H9 (cell line): ENCODE measurements at regions not wholly inside any gene's neighbourhood (a gene's known extent, or its start where the extent isn't known, plus 50 kb on each side); places are given as distances from the start of the nearest gene placed in this dataset.

Experiments used
- DNase-seq: peaks from one replicate; pipeline ENCODE4 v3.0.0-alpha.2; 2017
- H2AFZ ChIP-seq: one replicate; pipeline ENCODE4 v1.6.1; 2013; ENCODE audit warnings: mild to moderate bottlenecking, low read length, control low read depth, moderate library complexity
- H2AK5ac ChIP-seq: 2 replicates; pipeline ENCODE4 v1.6.1; 2013; ENCODE audit warnings: low read length, control low read depth, mixed read lengths; ENCODE audit not compliant: insufficient read length
- H2BK120ac ChIP-seq: one replicate; pipeline ENCODE4 v1.6.1; 2013; ENCODE audit warnings: low read depth, mild to moderate bottlenecking, low read length, control low read depth, inconsistent platforms; ENCODE audit not compliant: poor library complexity, severe bottlenecking
- H2BK12ac ChIP-seq: 2 replicates; pipeline ENCODE4 v1.6.1; 2013; ENCODE audit warnings: low read length, control low read depth, mixed read lengths, low read depth; ENCODE audit not compliant: insufficient read length
- H2BK15ac ChIP-seq: 2 replicates; pipeline ENCODE4 v1.6.1; 2013; ENCODE audit warnings: low read depth, low read length, control low read depth
- H2BK20ac ChIP-seq: one replicate; pipeline ENCODE4 v1.6.1; 2013; ENCODE audit warnings: low read depth, mild to moderate bottlenecking, low read length, control low read depth, inconsistent platforms; ENCODE audit not compliant: poor library complexity, severe bottlenecking
- H2BK5ac ChIP-seq: 2 replicates; pipeline ENCODE4 v1.6.1; 2013; ENCODE audit warnings: low read length, control low read depth, mixed read lengths; ENCODE audit not compliant: insufficient read length
- H3K14ac ChIP-seq: 2 replicates; pipeline ENCODE4 v1.6.1; 2013; ENCODE audit warnings: low read length, control low read depth; ENCODE audit not compliant: insufficient read depth
- H3K18ac ChIP-seq: 2 replicates; pipeline ENCODE4 v1.6.1; 2013; ENCODE audit warnings: low read depth, mild to moderate bottlenecking, mixed read lengths, low read length, control low read depth; ENCODE audit not compliant: insufficient read length
- H3K23ac ChIP-seq: 2 replicates; pipeline ENCODE4 v1.6.1; 2013; ENCODE audit warnings: low read length, control low read depth, mixed read lengths, low read depth; ENCODE audit not compliant: insufficient read length
- H3K23me2 ChIP-seq: 2 replicates; pipeline ENCODE4 v1.6.1; 2013; ENCODE audit warnings: low read depth, mild to moderate bottlenecking, mixed read lengths, low read length, control low read depth; ENCODE audit not compliant: insufficient read length, poor library complexity, severe bottlenecking
- H3K27ac ChIP-seq: 2 replicates; pipeline ENCODE4 v1.5.1; 2013; ENCODE audit warnings: low read length, control low read depth, mixed read lengths, low read depth; ENCODE audit not compliant: insufficient read length
- H3K27me3 ChIP-seq: 2 replicates; pipeline ENCODE4 v1.6.1; 2013; ENCODE audit warnings: low read length, control low read depth, inconsistent platforms; ENCODE audit not compliant: insufficient read depth
- H3K4ac ChIP-seq: 2 replicates; pipeline ENCODE4 v1.6.1; 2013; ENCODE audit warnings: low read depth, mild to moderate bottlenecking, control low read depth, inconsistent platforms, low read length, moderate library complexity
- H3K4me1 ChIP-seq: 2 replicates; pipeline ENCODE4 v1.6.1; 2013; ENCODE audit warnings: low read length, control low read depth, inconsistent platforms; ENCODE audit not compliant: insufficient read depth
- H3K4me2 ChIP-seq: 2 replicates; pipeline ENCODE4 v1.6.1; 2013; ENCODE audit warnings: low read length, control low read depth, mixed read lengths; ENCODE audit not compliant: insufficient read length, insufficient read depth
- H3K56ac ChIP-seq: 2 replicates; pipeline ENCODE4 v1.6.1; 2013; ENCODE audit warnings: low read depth, mild to moderate bottlenecking, mixed read lengths, low read length, control low read depth; ENCODE audit not compliant: insufficient read length
- H3K79me1 ChIP-seq: 2 replicates; pipeline ENCODE4 v1.6.1; 2013; ENCODE audit warnings: low read depth, mild to moderate bottlenecking, moderate library complexity, low read length, control low read depth, inconsistent platforms; ENCODE audit not compliant: insufficient read depth, poor library complexity, severe bottlenecking
- H3K79me2 ChIP-seq: 2 replicates; pipeline ENCODE4 v1.6.1; 2013; ENCODE audit warnings: low read length, control low read depth, inconsistent platforms; ENCODE audit not compliant: insufficient read depth
- H3K9ac ChIP-seq: 2 replicates; pipeline ENCODE4 v1.6.1; 2013; ENCODE audit warnings: low read length, control low read depth, mixed read lengths; ENCODE audit not compliant: insufficient read length; ENCODE audit errors: extremely low read depth
- H3K9me3 ChIP-seq: one replicate; pipeline ENCODE4 v1.6.1; 2013; ENCODE audit warnings: low read depth, low read length, inconsistent platforms; ENCODE audit not compliant: control insufficient read depth
- H3T11ph ChIP-seq: one replicate; pipeline ENCODE4 v1.6.1; 2013; ENCODE audit warnings: mild to moderate bottlenecking, low read length, control low read depth, inconsistent platforms
- H4K20me1 ChIP-seq: one replicate; pipeline ENCODE4 v1.6.1; 2013; ENCODE audit not compliant: control insufficient read depth, insufficient read length, insufficient read depth
- H4K5ac ChIP-seq: 2 replicates; pipeline ENCODE4 v1.6.1; 2013; ENCODE audit warnings: low read depth, mild to moderate bottlenecking, mixed read lengths, low read length, control low read depth; ENCODE audit not compliant: insufficient read length
- H4K8ac ChIP-seq: replicated peaks from 2 replicates; pipeline ENCODE4 v1.6.1; 2013; ENCODE audit warnings: low read length, control low read depth, mixed read lengths, low read depth; ENCODE audit not compliant: insufficient read length
- H4K91ac ChIP-seq: 2 replicates; pipeline ENCODE4 v1.6.1; 2013; ENCODE audit warnings: low read depth, mild to moderate bottlenecking, moderate library complexity, mixed read lengths, low read length, control low read depth; ENCODE audit not compliant: insufficient read length
- H3K27ac Mint-ChIP-seq, 3 experiments: 2 replicates in 2 of 3; 3 replicates in 1 of 3; pipeline ENCODE4 v1.8.0; 2020 to 2021; ENCODE audit warnings: mixed read lengths in 3 of 3, mild to moderate bottlenecking in 1 of 3, moderate library complexity in 1 of 3
- H3K27me3 Mint-ChIP-seq: 2 replicates; pipeline ENCODE4 v1.8.0; 2021; ENCODE audit warnings: low read depth, mild to moderate bottlenecking, moderate library complexity, mixed read lengths
- H3K36me3 Mint-ChIP-seq, 3 experiments: 2 replicates in 2 of 3; 3 replicates in 1 of 3; pipeline ENCODE4 v1.8.0; 2020 to 2021; ENCODE audit warnings: low read depth in 3 of 3, mixed read lengths in 3 of 3; ENCODE audit not compliant: insufficient read depth in 1 of 3
- H3K4me1 Mint-ChIP-seq, 2 experiments: 2 replicates each; pipeline ENCODE4 v1.8.0; 2020; ENCODE audit warnings: mixed read lengths in 2 of 2
- H3K4me3 Mint-ChIP-seq, 2 experiments: 2 replicates in 1 of 2; 3 replicates in 1 of 2; pipeline ENCODE4 v1.8.0; 2020 to 2021; ENCODE audit warnings: mild to moderate bottlenecking in 2 of 2, mixed read lengths in 2 of 2, moderate library complexity in 1 of 2
- H3K9me3 Mint-ChIP-seq, 2 experiments: 2 replicates in 1 of 2; 3 replicates in 1 of 2; pipeline ENCODE4 v1.8.0; 2020; ENCODE audit warnings: mild to moderate bottlenecking in 2 of 2, mixed read lengths in 2 of 2, moderate library complexity in 1 of 2
- TF ChIP-seq, protein P1 (sequence below): fragments of 200-600 bp; sonication (generic); conservative IDR thresholded peaks from 3 replicates; pipeline ENCODE4 v1.8.0; 2021; ENCODE audit warnings: antibody characterized with exemption, mild to moderate bottlenecking

GRCh38 chr13:89181041-89181440 lies 1509.9 kb downstream of the SLITRK5 start:
- H2BK15ac ChIP-seq, result no peak overlapping the region
- H3K27ac ChIP-seq, result no peak overlapping the region
- H3K18ac ChIP-seq, result no peak overlapping the region
- H3K23me2 ChIP-seq, result no peaks in the 10 kb centered on the region
- Mint-ChIP-seq H3K4me1 (no peaks in the 10 kb centered on the region), H3K27me3 (no peaks in the 10 kb centered on the region), H3K27ac (no peak overlapping the region), H3K36me3 (peaks cover 6 to 19% (median 7%) of the 10 kb centered on the region in 3 experiments; a peak in 6 of 7 replicates), H3K9me3 (peaks cover 16 to 18% of the 10 kb centered on the region in 2 experiments), H3K4me3 (no peak overlapping the region)
- H2AK5ac ChIP-seq, result no peak overlapping the region
- H2BK120ac ChIP-seq, result no peak overlapping the region
- no peak overlapping the region for H2BK12ac ChIP-seq
- no peak overlapping the region for H3T11ph ChIP-seq
- no peak overlapping the region for H3K14ac ChIP-seq
- no peaks in the 10 kb centered on the region for H3K9me3 ChIP-seq
- no peaks in the 10 kb centered on the region for H3K4me1 ChIP-seq
- H4K20me1 ChIP-seq, result no peaks in the 10 kb centered on the region
- DNase-seq, result no peak
- H2AFZ ChIP-seq, result no peak overlapping the region
- H2BK5ac ChIP-seq, result no peak overlapping the region
- no peak overlapping the region for H3K4ac ChIP-seq
- H4K5ac ChIP-seq, result no peak overlapping the region
- H2BK20ac ChIP-seq, result no peak overlapping the region
- TF ChIP-seq, protein P1, sequence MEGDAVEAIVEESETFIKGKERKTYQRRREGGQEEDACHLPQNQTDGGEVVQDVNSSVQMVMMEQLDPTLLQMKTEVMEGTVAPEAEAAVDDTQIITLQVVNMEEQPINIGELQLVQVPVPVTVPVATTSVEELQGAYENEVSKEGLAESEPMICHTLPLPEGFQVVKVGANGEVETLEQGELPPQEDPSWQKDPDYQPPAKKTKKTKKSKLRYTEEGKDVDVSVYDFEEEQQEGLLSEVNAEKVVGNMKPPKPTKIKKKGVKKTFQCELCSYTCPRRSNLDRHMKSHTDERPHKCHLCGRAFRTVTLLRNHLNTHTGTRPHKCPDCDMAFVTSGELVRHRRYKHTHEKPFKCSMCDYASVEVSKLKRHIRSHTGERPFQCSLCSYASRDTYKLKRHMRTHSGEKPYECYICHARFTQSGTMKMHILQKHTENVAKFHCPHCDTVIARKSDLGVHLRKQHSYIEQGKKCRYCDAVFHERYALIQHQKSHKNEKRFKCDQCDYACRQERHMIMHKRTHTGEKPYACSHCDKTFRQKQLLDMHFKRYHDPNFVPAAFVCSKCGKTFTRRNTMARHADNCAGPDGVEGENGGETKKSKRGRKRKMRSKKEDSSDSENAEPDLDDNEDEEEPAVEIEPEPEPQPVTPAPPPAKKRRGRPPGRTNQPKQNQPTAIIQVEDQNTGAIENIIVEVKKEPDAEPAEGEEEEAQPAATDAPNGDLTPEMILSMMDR, result no peak
- no peak overlapping the region for H4K8ac ChIP-seq
- no peak overlapping the region for H4K91ac ChIP-seq
- H3K56ac ChIP-seq, result no peak overlapping the region
- no peak overlapping the region for H3K9ac ChIP-seq
- H3K79me1 ChIP-seq, result no peaks in the 10 kb centered on the region
- H3K27me3 ChIP-seq, result no peaks in the 10 kb centered on the region
- H3K4me2 ChIP-seq, result no peak overlapping the region
- H3K79me2 ChIP-seq, result no peaks in the 10 kb centered on the region
- no peak overlapping the region for H3K23ac ChIP-seq
